Neural progenitor cell (in vitro differentiated cells): ENCODE measurements at regions not wholly inside any gene's neighbourhood (a gene's known extent, or its start where the extent isn't known, plus 50 kb on each side); places are given as distances from the start of the nearest gene placed in this dataset.

Experiments
- DNase-seq: peaks from one replicate; pipeline ENCODE4 v3.0.0-alpha.2; 2016; ENCODE audit warnings: low spot score
- H2AFZ ChIP-seq: fragments of 200-600 bp; sonication (generic); replicated peaks from 2 replicates; pipeline ENCODE4 v1.6.1; 2016; ENCODE audit warnings: antibody characterized with exemption
- H3F3A ChIP-seq: fragments of 200-600 bp; sonication (generic); 2 replicates; pipeline ENCODE4 v1.6.1; 2016; ENCODE audit warnings: antibody characterized with exemption, low read depth
- H3K27ac ChIP-seq: fragments of 200-600 bp; sonication (generic); 2 replicates; pipeline ENCODE4 v1.5.1; 2016; ENCODE audit warnings: mild to moderate bottlenecking
- H3K27me3 ChIP-seq: fragments of 200-600 bp; sonication (generic); 2 replicates; pipeline ENCODE4 v1.6.1; 2016; ENCODE audit warnings: mild to moderate bottlenecking, moderate library complexity
- H3K36me3 ChIP-seq: fragments of 200-600 bp; sonication (generic); 2 replicates; pipeline ENCODE4 v1.5.1; 2016
- H3K4me1 ChIP-seq: fragments of 200-600 bp; sonication (generic); 2 replicates; pipeline ENCODE4 v1.6.1; 2016; ENCODE audit warnings: mixed run types
- H3K4me2 ChIP-seq: fragments of 200-600 bp; sonication (generic); 2 replicates; pipeline ENCODE4 v1.6.1; 2016
- H3K4me3 ChIP-seq: fragments of 200-600 bp; sonication (generic); 2 replicates; pipeline ENCODE4 v1.5.1; 2016
- H3K79me2 ChIP-seq: fragments of 200-600 bp; sonication (generic); 2 replicates; pipeline ENCODE4 v1.6.1; 2016; ENCODE audit warnings: low read depth
- H3K9ac ChIP-seq: fragments of 200-600 bp; sonication (generic); 2 replicates; pipeline ENCODE4 v1.6.1; 2016
- H3K9me3 ChIP-seq: fragments of 200-600 bp; sonication (generic); 2 replicates; pipeline ENCODE4 v1.5.1; 2016; ENCODE audit warnings: low read depth
- H4K20me1 ChIP-seq: fragments of 200-600 bp; sonication (generic); 2 replicates; pipeline ENCODE4 v1.6.1; 2016; ENCODE audit warnings: low read depth
- H3K27ac Mint-ChIP-seq: 3 replicates; pipeline ENCODE4 v1.8.0; 2021; ENCODE audit warnings: mixed read lengths
- H3K27me3 Mint-ChIP-seq: 2 replicates; pipeline ENCODE4 v1.8.0; 2022; ENCODE audit warnings: low read depth, mild to moderate bottlenecking, inconsistent platforms, moderate library complexity, mixed read lengths; ENCODE audit not compliant: insufficient read depth
- H3K36me3 Mint-ChIP-seq: 3 replicates; pipeline ENCODE4 v1.8.0; 2021; ENCODE audit warnings: mixed read lengths
- H3K4me1 Mint-ChIP-seq: 3 replicates; pipeline ENCODE4 v1.8.0; 2021; ENCODE audit warnings: mixed read lengths
- H3K4me3 Mint-ChIP-seq: 3 replicates; pipeline ENCODE4 v1.8.0; 2021; ENCODE audit warnings: mild to moderate bottlenecking, moderate library complexity, mixed read lengths
- H3K9me3 Mint-ChIP-seq: 3 replicates; pipeline ENCODE4 v1.8.0; 2020; ENCODE audit warnings: mixed read lengths
- EZH2 ChIP-seq: fragments of 200-600 bp; sonication (generic); IDR thresholded peaks from 2 replicates; pipeline ENCODE4 v1.6.1; 2017; ENCODE audit warnings: antibody characterized with exemption, mild to moderate bottlenecking, moderate library complexity
- EZH2phosphoT487 ChIP-seq: fragments of 200-600 bp; sonication (generic); IDR thresholded peaks from 2 replicates; pipeline ENCODE4 v1.6.1; 2017; ENCODE audit warnings: antibody characterized with exemption
- TF ChIP-seq, protein P1 (sequence below): fragments of 200-600 bp; sonication (generic); IDR thresholded peaks from 2 replicates; pipeline ENCODE4 v1.5.1; 2017; ENCODE audit warnings: antibody characterized with exemption, mild to moderate bottlenecking

DNA sequence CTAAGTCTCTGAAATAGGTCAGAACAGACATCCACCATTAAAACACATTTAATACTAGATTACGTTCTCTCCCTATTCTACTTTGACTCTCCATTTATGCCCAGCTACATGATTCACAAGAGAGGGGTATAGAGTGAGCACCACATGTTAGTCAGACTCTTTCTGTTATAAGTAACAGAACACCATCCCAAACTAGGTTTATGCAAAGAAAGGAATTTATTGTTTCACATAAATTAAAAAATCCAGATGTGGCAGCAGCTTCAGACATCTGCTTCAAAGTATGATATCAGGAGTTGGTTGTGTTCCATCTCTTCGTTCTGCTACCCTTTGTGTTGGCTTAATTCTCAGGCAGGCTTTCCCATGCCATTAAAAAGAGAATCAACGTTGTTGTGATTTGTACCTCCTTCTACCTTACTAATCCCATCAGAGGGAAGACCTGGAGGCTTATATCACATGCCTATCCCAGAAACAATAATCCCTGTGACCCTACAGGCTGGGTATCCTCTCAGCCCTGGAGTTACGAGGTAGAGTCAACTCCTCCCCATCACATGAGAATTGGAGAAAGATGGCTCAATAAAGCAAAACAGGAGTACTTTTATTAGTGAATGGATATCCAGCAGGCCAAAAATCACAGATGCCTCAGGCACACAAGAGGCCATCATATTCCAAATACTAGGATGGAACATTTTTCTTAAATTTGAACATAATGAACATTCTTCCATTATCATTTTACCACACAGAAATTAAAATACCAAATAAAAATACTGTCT is 163.2 kb downstream of the SLC7A11 start:
- TF ChIP-seq EZH2phosphoT487 (no peak), EZH2 (no peak)
- TF ChIP-seq, protein P1, sequence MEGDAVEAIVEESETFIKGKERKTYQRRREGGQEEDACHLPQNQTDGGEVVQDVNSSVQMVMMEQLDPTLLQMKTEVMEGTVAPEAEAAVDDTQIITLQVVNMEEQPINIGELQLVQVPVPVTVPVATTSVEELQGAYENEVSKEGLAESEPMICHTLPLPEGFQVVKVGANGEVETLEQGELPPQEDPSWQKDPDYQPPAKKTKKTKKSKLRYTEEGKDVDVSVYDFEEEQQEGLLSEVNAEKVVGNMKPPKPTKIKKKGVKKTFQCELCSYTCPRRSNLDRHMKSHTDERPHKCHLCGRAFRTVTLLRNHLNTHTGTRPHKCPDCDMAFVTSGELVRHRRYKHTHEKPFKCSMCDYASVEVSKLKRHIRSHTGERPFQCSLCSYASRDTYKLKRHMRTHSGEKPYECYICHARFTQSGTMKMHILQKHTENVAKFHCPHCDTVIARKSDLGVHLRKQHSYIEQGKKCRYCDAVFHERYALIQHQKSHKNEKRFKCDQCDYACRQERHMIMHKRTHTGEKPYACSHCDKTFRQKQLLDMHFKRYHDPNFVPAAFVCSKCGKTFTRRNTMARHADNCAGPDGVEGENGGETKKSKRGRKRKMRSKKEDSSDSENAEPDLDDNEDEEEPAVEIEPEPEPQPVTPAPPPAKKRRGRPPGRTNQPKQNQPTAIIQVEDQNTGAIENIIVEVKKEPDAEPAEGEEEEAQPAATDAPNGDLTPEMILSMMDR: no peak
- Histone ChIP-seq H4K20me1 (no peaks in the 10 kb centered on the region), H3K27me3 (no peaks in the 10 kb centered on the region), H3K79me2 (no peaks in the 10 kb centered on the region), H3K9me3 (no peaks in the 10 kb centered on the region), H3K4me1 (peaks cover 6% of the 10 kb centered on the region), H3F3A (no peaks in the 10 kb centered on the region), H3K27ac (no peak overlapping the region), H3K4me3 (no peak overlapping the region), H3K4me2 (no peak overlapping the region), H3K9ac (no peak overlapping the region), H2AFZ (no peak overlapping the region), H3K36me3 (no peaks in the 10 kb centered on the region)
- no peaks in the 10 kb centered on the region for H3K9me3 Mint-ChIP-seq
- H3K4me1 Mint-ChIP-seq: peaks cover 14% of the 10 kb centered on the region
- no peak overlapping the region for H3K27ac Mint-ChIP-seq
- no peaks in the 10 kb centered on the region for H3K27me3 Mint-ChIP-seq
- H3K4me3 Mint-ChIP-seq: no peak overlapping the region
- DNase-seq: no peak
- no peaks in the 10 kb centered on the region for H3K36me3 Mint-ChIP-seq

DNA sequence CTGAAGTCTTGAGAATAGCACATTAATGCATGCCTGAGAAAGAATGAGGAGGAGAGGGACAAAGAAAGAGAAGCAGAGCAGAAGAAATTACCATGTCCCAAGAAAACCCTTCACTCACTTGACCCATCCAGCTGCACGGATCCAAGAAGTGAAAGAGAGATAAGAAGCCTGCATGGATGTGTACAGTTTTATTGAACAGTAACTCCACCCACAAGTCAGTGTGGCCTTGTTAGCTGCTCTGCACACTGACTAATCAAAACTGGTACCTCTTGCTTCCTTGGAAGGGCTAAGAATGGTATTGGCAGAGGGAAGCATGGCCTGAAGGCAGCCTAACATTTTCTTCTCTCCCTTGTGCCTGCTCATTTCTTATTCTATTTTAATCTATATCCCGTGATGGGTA is 163.9 kb downstream of the SLC7A11 start:
- Histone ChIP-seq H4K20me1 (no peaks in the 10 kb centered on the region), H3K4me1 (peaks cover 6% of the 10 kb centered on the region), H3F3A (no peaks in the 10 kb centered on the region), H3K9me3 (no peaks in the 10 kb centered on the region), H3K4me2 (no peak overlapping the region), H3K4me3 (no peak overlapping the region), H3K36me3 (no peaks in the 10 kb centered on the region), H2AFZ (no peak overlapping the region), H3K27me3 (no peaks in the 10 kb centered on the region), H3K9ac (no peak overlapping the region), H3K79me2 (no peaks in the 10 kb centered on the region), H3K27ac (no peak overlapping the region)
- TF ChIP-seq, protein P1: no peak
- no peak for TF ChIP-seq EZH2phosphoT487
- Mint-ChIP-seq H3K4me3 (no peak overlapping the region), H3K27ac (peak overlapping the region; percentile 20), H3K9me3 (no peaks in the 10 kb centered on the region), H3K4me1 (peaks cover 14% of the 10 kb centered on the region), H3K36me3 (no peaks in the 10 kb centered on the region), H3K27me3 (no peaks in the 10 kb centered on the region)
- no peak for DNase-seq

DNA sequence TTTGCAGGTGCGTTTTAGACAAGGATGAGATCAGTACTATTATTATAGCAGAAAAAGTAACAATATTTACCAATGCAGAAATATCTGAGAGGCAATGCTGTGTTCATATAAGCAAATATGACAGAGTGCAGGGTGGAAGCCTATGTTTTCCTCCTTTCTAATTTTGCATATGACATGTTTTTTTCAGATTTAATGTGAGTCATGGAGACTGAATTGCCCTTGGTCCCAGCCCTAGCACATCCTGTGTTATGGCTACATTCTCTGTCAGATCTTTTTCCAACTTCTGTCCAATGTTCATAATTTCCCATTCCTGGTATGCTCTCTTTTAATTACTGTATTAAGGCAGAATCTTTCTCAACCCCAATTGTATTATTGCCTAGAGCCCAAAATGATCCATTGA is 165.6 kb downstream of the SLC7A11 start:
- no peaks in the 10 kb centered on the region for H3F3A ChIP-seq
- no peak for DNase-seq
- no peaks in the 10 kb centered on the region for H3K79me2 ChIP-seq
- H3K4me1 Mint-ChIP-seq: peaks cover 11% of the 10 kb centered on the region
- no peaks in the 10 kb centered on the region for H3K27me3 ChIP-seq
- no peak overlapping the region for H2AFZ ChIP-seq
- no peak overlapping the region for H3K4me3 ChIP-seq
- H3K27me3 Mint-ChIP-seq: no peaks in the 10 kb centered on the region
- H3K9ac ChIP-seq: no peak overlapping the region
- no peak overlapping the region for H3K27ac Mint-ChIP-seq
- H3K9me3 Mint-ChIP-seq: no peaks in the 10 kb centered on the region
- no peaks in the 10 kb centered on the region for H3K36me3 Mint-ChIP-seq
- no peak overlapping the region for H3K4me3 Mint-ChIP-seq
- TF ChIP-seq EZH2 (no peak), EZH2phosphoT487 (no peak)
- TF ChIP-seq, protein P1: no peak
- no peaks in the 10 kb centered on the region for H3K9me3 ChIP-seq
- H3K4me1 ChIP-seq: no peaks in the 10 kb centered on the region
- H3K4me2 ChIP-seq: no peak overlapping the region
- no peaks in the 10 kb centered on the region for H3K36me3 ChIP-seq
- H4K20me1 ChIP-seq: no peaks in the 10 kb centered on the region
- no peak overlapping the region for H3K27ac ChIP-seq
